ENCODE measurements at regions not wholly inside any gene's neighbourhood (a gene's known extent, or its start where the extent isn't known, plus 50 kb on each side); places are given as distances from the start of the nearest gene placed in this dataset.

DNA sequence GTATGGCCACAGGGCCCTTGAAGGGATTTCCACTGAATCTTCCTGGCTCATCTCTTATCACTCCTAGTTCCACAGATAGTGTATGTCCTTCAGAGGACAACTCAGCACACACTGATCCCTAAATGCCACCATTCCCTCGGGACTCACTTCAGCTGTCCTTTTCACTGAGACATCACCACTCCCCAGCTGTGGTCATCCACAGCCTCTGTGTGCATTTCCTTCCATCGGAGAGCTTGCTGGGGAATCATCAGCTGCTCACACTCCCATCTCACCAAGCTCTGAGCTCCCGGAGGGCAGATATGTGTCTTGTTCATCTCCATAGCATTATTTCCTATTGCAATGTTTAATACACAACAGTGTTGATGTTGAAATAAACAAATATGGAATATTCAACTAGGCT is 759.5 kb downstream of the RNF144A start:
- no peaks in the 10 kb centered on the region for H3K9me3 ChIP-seq (replicated peaks in 1 of 2; ENCODE audit: control insufficient read depth in 1 of 2, insufficient read depth in 1 of 2, low read length in 2 of 2)
- WGBS (ENCODE audit: insufficient coverage), result 100% methylated on average over 1 of the region's 3 CpGs
- Mint-ChIP-seq H3K27ac (no peak overlapping the region), H3K36me3 (no peaks in the 10 kb centered on the region), H3K9me3 (peaks cover 0 to 2% (median 0%) of the 10 kb centered on the region in 7 donors), H3K4me3 (no peak overlapping the region), H3K27me3 (ENCODE audit: low read depth in 3 of 3) (peaks cover 3 to 8% (median 5%) of the 10 kb centered on the region in 3 donors), H3K4me1 (peaks cover 3% of the 10 kb centered on the region)
- no peak for TF ChIP-seq CTCF (IDR thresholded peaks at IDR 0.05)
- H3K4me2 ChIP-seq (replicated peaks; ENCODE audit: extremely low read depth, low read length, poor library complexity, severe bottlenecking), result no peak overlapping the region
- intact Hi-C loops (cut with micrococcal nuclease), result loop anchor here in 1 of 2 donors (10.0 kb wide), 1 partner anchor 582 kb away; no protein-coding TSS in a partner anchor
- H3K27me3 ChIP-seq (ENCODE audit: control insufficient read depth in 2 of 2, insufficient read depth in 2 of 2, low read length in 2 of 2), result no peaks in the 10 kb centered on the region
- H2AFZ ChIP-seq (ENCODE audit: insufficient read depth, low read depth, low read length, poor library complexity, severe bottlenecking), result no peak overlapping the region
- no peaks in the 10 kb centered on the region for H4K20me1 ChIP-seq (ENCODE audit: insufficient read depth, low read length)
- DNase-seq, result no peak
- H3K79me2 ChIP-seq (ENCODE audit: insufficient read depth, low read length), result no peaks in the 10 kb centered on the region
- no peak overlapping the region for H3K9ac ChIP-seq (ENCODE audit: insufficient read depth, low read length, poor library complexity, severe bottlenecking)
- no peak overlapping the region for H3K27ac ChIP-seq (ENCODE audit: low read depth in 1 of 2, low read length in 2 of 2)
- H3K4me1 ChIP-seq (ENCODE audit: control insufficient read depth in 1 of 2, insufficient read depth in 2 of 2, low read length in 2 of 2), result peaks cover 0 to 3% of the 10 kb centered on the region in 2 donors
- H3K4me3 ChIP-seq (replicated peaks in 1 of 3; ENCODE audit: low read depth in 2 of 3, low read length in 3 of 3), result no peak overlapping the region
- H3K36me3 ChIP-seq (replicated peaks in 1 of 2; ENCODE audit: control insufficient read depth in 1 of 2, insufficient read depth in 2 of 2, low read length in 2 of 2), result no peaks in the 10 kb centered on the region

- WGBS (ENCODE audit: insufficient coverage), result no CpG with 5 or more reads among the region's 3 CpGs
- Histone ChIP-seq H3K36me3 (replicated peaks in 1 of 2; ENCODE audit: control insufficient read depth in 1 of 2, insufficient read depth in 2 of 2, low read length in 2 of 2) (no peaks in the 10 kb centered on the region), H3K4me2 (replicated peaks; ENCODE audit: extremely low read depth, low read length, poor library complexity, severe bottlenecking) (no peak overlapping the region), H3K4me3 (replicated peaks in 1 of 3; ENCODE audit: low read depth in 2 of 3, low read length in 3 of 3) (no peak overlapping the region), H3K9me3 (replicated peaks in 1 of 2; ENCODE audit: control insufficient read depth in 1 of 2, insufficient read depth in 1 of 2, low read length in 2 of 2) (no peaks in the 10 kb centered on the region), H3K27me3 (ENCODE audit: control insufficient read depth in 2 of 2, insufficient read depth in 2 of 2, low read length in 2 of 2) (no peaks in the 10 kb centered on the region), H4K20me1 (ENCODE audit: insufficient read depth, low read length) (no peaks in the 10 kb centered on the region), H3K9ac (ENCODE audit: insufficient read depth, low read length, poor library complexity, severe bottlenecking) (no peak overlapping the region), H3K27ac (ENCODE audit: low read depth in 1 of 2, low read length in 2 of 2) (no peak overlapping the region), H2AFZ (ENCODE audit: insufficient read depth, low read depth, low read length, poor library complexity, severe bottlenecking) (no peak overlapping the region), H3K4me1 (ENCODE audit: control insufficient read depth in 1 of 2, insufficient read depth in 2 of 2, low read length in 2 of 2) (no peaks in the 10 kb centered on the region), H3K79me2 (ENCODE audit: insufficient read depth, low read length) (no peaks in the 10 kb centered on the region)
- no peak for DNase-seq
- no peak for TF ChIP-seq CTCF (IDR thresholded peaks at IDR 0.05)
- Mint-ChIP-seq H3K4me3 (no peak overlapping the region), H3K9me3 (peaks cover 0 to 2% (median 0%) of the 10 kb centered on the region in 7 donors), H3K27me3 (ENCODE audit: low read depth in 3 of 3) (peaks cover 3 to 9% (median 8%) of the 10 kb centered on the region in 3 donors), H3K4me1 (no peaks in the 10 kb centered on the region), H3K27ac (no peak overlapping the region), H3K36me3 (no peaks in the 10 kb centered on the region)
- intact Hi-C loops (cut with micrococcal nuclease), result no loop called here
Measured at GRCh38 chr2:7681881-7682461, 764.8 kb downstream of the RNF144A start.

All from CD14-positive monocyte (primary cell).